Glomerular visceral epithelial cell (primary cell): ENCODE measurements at regions not wholly inside any gene's neighbourhood (a gene's known extent, or its start where the extent isn't known, plus 50 kb on each side); places are given as distances from the start of the nearest gene placed in this dataset.
A peak's percentile ranks its signal among the peaks of the same experiment; 100 is the strongest.
"Not testable (repeated sequence)": the region's sequence is repeated elsewhere in the genome, so short reads cannot be mapped to it uniquely, and the experiment has no call there.

Experiments
- DNase-seq: peaks from one replicate; pipeline ENCODE4 v3.0.0-alpha.2; 2016; ENCODE audit errors: extremely low spot score

GRCh38 chr10:30734901-30735300 lies 105.3 kb upstream of the LYZL2 start:
- no peak for DNase-seq

DNA sequence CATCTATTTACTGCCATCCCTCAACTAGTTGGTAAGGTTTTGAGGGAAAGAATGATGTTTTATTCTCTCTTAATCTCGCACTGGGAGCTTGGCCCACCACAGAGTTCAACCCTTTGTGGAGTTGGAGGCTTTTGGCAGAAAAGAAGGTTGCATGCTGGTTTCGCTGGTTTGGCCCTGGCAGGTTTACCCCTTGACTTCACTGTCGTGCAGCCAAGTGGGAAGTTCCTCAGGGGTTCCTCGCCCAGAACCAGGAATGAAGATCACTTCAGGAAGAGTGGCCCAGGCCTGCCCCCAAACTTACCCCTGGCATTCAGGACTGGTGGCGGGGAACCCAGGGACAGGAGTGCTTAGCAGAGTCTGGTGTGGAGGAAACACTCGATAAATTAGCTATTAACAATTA lies 103.1 kb upstream of the LYZL2 start:
- DNase-seq = no peak

GRCh38 chr10:30731963-30732362 lies 102.4 kb upstream of the LYZL2 start:
- DNase-seq = no peak

DNA sequence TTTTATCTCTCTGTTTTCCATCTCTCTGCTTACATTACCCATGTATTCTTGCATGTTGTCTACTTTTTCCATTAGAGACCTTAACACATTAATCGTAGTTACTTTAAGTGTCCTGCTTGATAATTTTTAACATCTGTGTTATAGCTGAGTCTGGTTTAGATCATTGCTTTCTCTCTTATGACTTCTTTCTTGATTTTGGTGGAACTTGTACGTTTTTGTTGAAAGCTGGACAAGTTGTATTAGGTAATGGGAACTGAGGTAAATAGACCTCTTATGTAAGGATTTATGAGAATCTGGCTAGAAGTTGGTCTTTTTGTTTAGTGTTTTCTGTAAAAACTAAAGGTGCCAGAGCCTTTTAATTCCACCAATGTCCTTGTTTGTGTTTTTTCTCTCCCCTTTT lies 100.8 kb upstream of the LYZL2 start:
- DNase-seq = no peak

DNA sequence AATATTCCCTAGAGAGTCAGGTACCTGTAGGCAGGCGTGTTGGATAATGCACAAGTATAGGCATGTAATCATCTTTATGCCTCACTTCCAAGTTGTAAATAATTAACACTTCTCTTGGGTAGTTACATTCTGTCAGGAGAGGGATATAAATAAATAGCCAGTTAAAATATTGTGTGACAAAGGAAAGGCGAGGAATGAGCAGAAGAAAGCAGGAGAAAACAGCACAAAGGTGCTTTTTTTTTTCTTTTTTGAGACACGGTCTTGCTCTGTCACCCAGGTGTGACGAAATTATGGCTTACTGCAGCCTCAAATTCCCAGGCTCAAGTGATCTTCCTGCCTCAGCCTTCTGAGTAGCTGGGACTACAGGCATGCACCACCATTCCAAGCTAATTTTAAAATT lies 99.2 kb upstream of the LYZL2 start:
- DNase-seq = peak; percentile 31

- no peak for DNase-seq
Observed at GRCh38 chr10:30728127-30728526, 98.6 kb upstream of the LYZL2 start.

- no peak for DNase-seq
Observed at GRCh38 chr10:30727524-30727923, 98.0 kb upstream of the LYZL2 start.

DNA sequence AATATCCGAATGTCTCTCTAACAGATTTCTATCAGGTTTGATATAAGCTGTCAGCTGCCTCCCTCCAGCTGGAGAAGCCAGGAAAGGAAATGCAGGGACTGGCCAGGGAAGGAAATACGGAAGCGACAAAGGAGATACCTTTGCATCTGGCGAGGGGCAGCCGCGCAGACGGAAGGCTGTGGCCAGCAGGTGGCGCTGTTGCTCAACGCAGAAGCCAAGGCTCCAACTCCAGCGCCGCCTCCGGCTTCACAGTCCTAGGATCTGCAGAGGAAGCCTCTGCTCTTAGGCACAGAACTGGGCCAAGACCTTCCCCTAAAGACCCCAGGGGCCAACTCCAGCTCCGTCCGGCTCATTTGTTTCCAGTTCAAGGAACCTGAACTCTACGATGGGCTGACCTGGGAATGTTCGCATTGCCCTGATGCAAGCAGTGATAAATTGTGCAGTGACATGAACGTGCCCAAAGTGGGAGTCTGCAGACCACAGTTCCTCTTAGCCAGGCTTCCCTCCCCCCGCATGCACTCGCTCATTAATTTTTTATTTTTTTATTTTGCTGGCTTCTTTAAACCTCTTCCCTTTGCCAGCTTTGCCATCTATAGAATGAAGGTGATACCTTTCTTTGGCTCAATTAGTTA lies 97.3 kb upstream of the LYZL2 start:
- peak; percentile 75 for DNase-seq

- no peak for DNase-seq
Observed at GRCh38 chr10:30725661-30726060, 96.1 kb upstream of the LYZL2 start.

DNA sequence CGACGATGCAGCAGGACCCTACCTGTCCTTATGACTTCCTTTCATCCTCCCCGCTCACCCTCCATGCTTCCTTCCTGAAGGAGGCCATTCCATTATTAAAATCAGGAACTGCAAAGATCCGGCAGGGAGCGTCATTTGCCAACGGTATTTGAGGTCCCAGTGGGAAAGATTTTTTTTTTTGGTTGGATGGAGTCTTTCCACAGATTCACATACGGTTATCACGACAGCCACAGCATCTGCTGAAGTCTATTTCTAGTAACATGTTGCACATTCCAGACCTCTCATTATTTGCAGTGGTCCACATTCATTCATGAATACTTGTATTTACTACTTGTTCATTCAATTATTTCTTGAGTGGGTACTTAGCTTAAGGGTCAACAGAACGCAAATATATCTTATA lies 94.7 kb upstream of the LYZL2 start:
- DNase-seq = no peak

DNA sequence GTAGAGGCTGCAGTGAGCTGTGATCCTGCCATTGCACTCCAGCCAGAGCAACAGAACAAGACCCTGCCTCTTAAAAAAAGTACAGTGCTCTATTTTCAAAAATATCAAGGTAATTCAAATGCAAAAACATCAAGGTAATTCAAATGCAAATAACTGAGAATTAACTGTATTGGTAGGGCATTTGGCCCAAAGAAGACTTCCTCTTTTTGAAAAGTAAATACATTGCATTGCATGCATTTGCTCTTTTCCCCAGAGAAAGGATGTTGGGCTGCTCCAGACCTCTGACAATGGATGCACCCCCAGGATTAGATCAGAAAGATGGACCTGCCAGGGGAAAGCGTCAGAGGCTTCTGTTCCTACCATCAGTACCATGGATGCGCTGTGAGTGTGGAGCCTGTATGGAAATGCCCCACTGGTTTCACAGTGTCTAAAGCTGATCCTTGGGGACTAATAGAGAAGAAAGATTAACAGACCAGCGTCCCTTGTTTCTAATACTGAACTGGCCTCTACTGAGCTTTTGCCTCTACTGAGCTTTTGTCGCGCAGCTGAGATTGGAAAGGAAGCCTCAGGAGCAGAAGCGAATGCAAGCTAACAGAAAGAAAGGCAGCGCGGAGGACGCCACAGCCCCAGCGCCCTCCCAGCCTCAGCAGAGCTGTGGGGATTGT lies 93.5 kb upstream of the LYZL2 start:
- DNase-seq = no peak

DNA sequence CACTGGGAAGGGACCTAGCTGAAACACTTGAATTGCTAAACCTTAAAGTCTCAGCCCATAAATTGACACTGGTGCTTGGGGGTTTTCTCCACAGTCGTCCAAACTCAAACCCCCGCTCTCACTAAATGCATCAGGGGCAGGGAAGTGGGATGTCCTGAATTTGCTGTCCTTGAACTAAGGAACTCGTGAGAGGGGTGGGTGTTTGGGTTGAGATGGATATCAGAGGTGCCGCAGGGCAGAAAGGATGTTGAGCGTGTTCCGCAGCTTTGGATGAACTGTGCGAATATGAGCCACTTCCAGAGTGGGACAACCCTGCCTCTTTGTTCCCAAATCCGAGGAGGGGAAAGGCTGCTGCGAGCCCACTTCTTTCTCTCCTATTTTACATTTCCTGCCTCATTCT lies 90.3 kb upstream of the LYZL2 start:
- no peak for DNase-seq

DNA sequence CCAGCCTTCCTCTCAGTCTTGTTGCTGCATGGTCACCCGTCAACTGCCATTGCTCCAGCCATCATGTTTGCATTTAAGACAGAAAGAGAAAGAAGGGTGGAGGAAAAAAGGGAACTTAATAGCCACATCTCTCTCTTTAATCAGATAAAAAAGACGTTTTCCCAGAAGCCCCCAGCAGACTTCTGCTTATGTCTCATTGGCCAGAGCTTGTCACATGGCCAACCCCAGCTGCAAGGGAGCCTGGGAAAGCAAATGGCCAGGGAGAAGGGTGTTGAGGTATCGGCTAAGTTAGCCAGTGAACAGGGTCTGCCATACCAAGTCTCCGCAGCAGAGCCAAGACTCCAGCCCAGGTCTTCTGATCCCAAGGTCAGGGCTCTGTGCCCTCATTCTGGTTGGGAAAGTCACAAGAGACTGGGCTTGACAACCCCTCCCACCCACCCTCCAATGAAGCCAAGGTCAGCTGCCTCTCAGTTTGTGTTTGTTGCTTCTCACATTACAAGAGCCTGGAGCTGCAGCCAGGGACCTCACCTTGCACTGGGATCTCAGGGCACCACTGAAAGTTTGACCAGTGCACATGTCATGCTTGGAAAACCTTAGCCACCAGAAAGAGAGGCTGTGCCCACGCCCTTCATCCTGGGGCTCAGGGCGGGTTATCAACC lies 80.3 kb upstream of the LYZL2 start:
- DNase-seq = no peak

- no peak for DNase-seq
Observed at GRCh38 chr10:30709229-30709628, 79.7 kb upstream of the LYZL2 start.

- DNase-seq = no peak
Observed at GRCh38 chr10:30708234-30708633, 78.7 kb upstream of the LYZL2 start.

- not testable (repeated sequence) for DNase-seq
Observed at GRCh38 chr10:30706189-30706588, 76.6 kb upstream of the LYZL2 start.

DNA sequence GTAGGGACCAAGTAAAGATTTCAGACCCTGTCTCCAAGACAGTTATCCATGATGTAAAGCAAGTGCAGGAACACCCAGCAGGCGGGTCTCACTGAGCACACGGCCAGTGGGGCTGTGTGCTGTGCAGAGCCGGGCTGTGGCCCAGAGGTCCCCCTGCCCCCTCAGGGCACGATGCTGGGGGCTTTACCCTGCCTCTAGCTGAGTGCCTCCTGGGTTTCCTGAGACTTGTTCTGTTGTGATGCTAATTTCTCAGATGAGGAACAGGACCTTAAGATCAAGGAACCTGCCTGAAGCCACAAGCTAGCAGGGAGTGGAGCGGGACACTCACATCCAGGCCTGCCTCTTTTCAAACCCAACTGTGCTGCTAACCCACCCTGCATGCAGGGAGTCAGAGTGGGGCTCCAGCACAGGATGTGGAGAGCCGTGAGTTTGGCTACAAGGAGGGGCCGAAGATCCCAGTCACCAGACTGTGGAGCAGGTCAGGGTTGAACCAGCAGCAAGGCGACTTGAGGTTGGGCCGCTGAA lies 76.1 kb upstream of the LYZL2 start:
- no peak for DNase-seq

- DNase-seq = no peak
Observed at GRCh38 chr10:30705101-30705624, 75.6 kb upstream of the LYZL2 start.

- peak; percentile 54 for DNase-seq
Observed at GRCh38 chr10:30704601-30705100, 75.1 kb upstream of the LYZL2 start.

DNA sequence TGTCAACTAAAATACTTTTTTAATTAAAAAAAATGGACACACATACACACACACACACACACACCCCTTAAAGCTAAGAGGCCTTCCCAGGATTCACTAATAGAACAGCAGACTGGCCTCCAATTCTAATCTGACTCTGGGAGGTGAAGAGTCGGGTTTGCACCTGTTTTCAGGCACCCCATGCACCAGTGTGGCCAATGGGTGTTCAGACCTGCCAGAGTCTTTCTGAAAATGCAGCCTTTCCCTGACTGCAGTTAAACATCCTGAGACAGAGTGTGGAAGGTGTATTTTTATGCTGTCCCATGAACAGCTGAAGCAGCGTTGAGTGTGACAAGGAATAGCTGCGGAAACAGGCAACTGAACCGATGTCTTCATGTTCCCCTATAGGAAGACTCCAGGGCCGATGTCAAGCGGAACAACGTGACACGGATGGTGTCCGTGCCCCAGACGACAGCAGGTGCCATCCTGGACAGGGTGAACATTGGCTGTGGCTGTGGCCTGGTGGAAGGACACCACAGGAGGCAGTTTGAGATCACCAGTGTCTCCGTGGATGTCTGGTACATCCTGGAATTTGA lies 74.6 kb upstream of the LYZL2 start:
- no peak for DNase-seq

GRCh38 chr10:30703446-30703845 lies 73.9 kb upstream of the LYZL2 start:
- not testable (repeated sequence) for DNase-seq

DNA sequence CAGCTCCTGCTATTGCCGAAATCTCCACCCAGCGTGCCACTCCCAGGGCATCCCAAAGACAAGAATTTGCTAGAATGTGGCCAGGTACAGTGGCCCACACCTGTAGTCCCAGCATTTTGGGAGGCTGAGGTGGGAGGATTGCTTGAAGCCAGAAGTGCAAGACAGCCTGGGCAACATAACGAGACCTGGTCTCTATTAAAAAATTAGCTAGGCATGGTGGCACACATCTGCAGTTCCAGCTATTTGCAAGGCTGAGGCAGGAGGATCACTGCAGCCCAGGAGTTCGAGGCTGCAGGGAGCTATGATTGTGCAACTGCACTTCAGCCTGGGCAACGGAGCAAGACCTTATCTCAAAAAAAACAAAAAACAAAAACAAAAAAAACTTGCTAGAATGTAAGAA lies 73.3 kb upstream of the LYZL2 start:
- no peak for DNase-seq
